Transverse colon (tissue), 3 donors: ENCODE measurements at regions not wholly inside any gene's neighbourhood (a gene's known extent, or its start where the extent isn't known, plus 50 kb on each side); places are given as distances from the start of the nearest gene placed in this dataset.

Source experiments
- POLR2A ChIP-seq: fragments of 450-650 bp; IDR thresholded peaks from one replicate; pipeline ENCODE4 v1.6.1; 2016; ENCODE audit warnings: antibody characterized with exemption, mild to moderate bottlenecking, moderate library complexity
- TF ChIP-seq, protein P1 (sequence below), 5 experiments: fragments of 200-600 bp in 3 of 5; fragments of 450-650 bp in 2 of 5; sonication (generic) in 3 of 5; IDR thresholded peaks; 1 replicate in 2 of 5; 2 replicates in 3 of 5; pipeline ENCODE4 v1.5.1; 2016 to 2017; ENCODE audit warnings: antibody characterized with exemption in 5 of 5, inconsistent platforms in 3 of 5, mild to moderate bottlenecking in 2 of 5, moderate library complexity in 1 of 5

DNA sequence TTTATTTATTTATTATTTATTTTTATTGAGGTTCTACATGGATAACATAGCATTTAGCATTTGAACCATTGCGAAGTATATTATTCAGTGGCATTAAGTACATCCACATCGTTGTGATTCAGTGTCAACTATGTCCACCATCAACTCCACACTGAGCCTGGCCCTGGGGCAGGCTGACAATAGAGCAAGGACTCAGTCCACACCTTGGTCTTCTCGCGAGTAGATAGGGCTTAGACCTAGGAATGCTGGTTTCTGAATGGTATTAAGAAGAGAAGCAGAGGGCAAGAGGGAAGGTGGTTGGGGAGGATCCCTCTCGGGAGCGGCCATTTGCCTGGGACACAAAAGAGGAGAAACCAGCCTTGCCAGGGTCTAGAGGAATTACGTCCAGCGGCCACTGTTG is 599.2 kb upstream of the MGMT start:
- TF ChIP-seq, protein P1, sequence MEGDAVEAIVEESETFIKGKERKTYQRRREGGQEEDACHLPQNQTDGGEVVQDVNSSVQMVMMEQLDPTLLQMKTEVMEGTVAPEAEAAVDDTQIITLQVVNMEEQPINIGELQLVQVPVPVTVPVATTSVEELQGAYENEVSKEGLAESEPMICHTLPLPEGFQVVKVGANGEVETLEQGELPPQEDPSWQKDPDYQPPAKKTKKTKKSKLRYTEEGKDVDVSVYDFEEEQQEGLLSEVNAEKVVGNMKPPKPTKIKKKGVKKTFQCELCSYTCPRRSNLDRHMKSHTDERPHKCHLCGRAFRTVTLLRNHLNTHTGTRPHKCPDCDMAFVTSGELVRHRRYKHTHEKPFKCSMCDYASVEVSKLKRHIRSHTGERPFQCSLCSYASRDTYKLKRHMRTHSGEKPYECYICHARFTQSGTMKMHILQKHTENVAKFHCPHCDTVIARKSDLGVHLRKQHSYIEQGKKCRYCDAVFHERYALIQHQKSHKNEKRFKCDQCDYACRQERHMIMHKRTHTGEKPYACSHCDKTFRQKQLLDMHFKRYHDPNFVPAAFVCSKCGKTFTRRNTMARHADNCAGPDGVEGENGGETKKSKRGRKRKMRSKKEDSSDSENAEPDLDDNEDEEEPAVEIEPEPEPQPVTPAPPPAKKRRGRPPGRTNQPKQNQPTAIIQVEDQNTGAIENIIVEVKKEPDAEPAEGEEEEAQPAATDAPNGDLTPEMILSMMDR (IDR thresholded peaks at IDR 0.05): no peak
- no peak for TF ChIP-seq POLR2A
